Uterus (tissue), 2 donors: ENCODE measurements at regions not wholly inside any gene's neighbourhood (a gene's known extent, or its start where the extent isn't known, plus 50 kb on each side); places are given as distances from the start of the nearest gene placed in this dataset.

ENCODE experiments used
- CTCF ChIP-seq, 4 experiments: fragments of 200-600 bp in 2 of 4; fragments of 450-650 bp in 2 of 4; sonication (generic) in 2 of 4; IDR thresholded peaks; one replicate each; pipeline ENCODE4 v1.5.1; 2016 to 2019; ENCODE audit warnings: antibody characterized with exemption in 4 of 4, mild to moderate bottlenecking in 2 of 4, moderate library complexity in 1 of 4
- POLR2A ChIP-seq, 2 donors: fragments of 450-650 bp; IDR thresholded peaks; one replicate each; pipeline ENCODE4 v1.6.1; 2016; ENCODE audit warnings: antibody characterized with exemption in 2 of 2, mild to moderate bottlenecking in 1 of 2, moderate library complexity in 1 of 2

GRCh38 chr5:147052519-147052918 is 174.0 kb upstream of the PPP2R2B start:
- TF ChIP-seq CTCF (IDR thresholded peaks at IDR 0.05), result no peak
- TF ChIP-seq POLR2A (IDR thresholded peaks at IDR 0.05), result no peak
